GM23338 (cell line): ENCODE measurements at regions not wholly inside any gene's neighbourhood (a gene's known extent, or its start where the extent isn't known, plus 50 kb on each side); places are given as distances from the start of the nearest gene placed in this dataset.

Experiments
- ATAC-seq: fragments of 200-7000 bp; cut with Tn5 transposase; 3 replicates; pipeline ENCODE4 v1.9.1; 2020
- DNase-seq: peaks from one replicate; pipeline ENCODE4 v3.0.0-alpha.2; 2015; ENCODE audit warnings: low spot score
- H2AFZ ChIP-seq: fragments of 200-600 bp; sonication (generic); 2 replicates; pipeline ENCODE4 v1.8.0; 2016; ENCODE audit warnings: antibody characterized with exemption, mild to moderate bottlenecking, moderate library complexity
- H3F3A ChIP-seq: fragments of 200-600 bp; sonication (generic); replicated peaks from 2 replicates; pipeline ENCODE4 v1.8.0; 2017; ENCODE audit warnings: antibody characterized with exemption, mixed run types, low read depth
- H3K27ac ChIP-seq: fragments of 200-600 bp; sonication (generic); 2 replicates; pipeline ENCODE4 v1.6.1; 2016; ENCODE audit warnings: low read depth
- H3K27me3 ChIP-seq: fragments of 200-600 bp; sonication (generic); 2 replicates; pipeline ENCODE4 v1.8.0; 2016; ENCODE audit warnings: mild to moderate bottlenecking, mixed run types, moderate library complexity; ENCODE audit not compliant: insufficient read depth
- H3K36me3 ChIP-seq: fragments of 200-600 bp; sonication (generic); 2 replicates; pipeline ENCODE4 v1.8.0; 2016; ENCODE audit warnings: mild to moderate bottlenecking; ENCODE audit not compliant: insufficient read depth
- H3K4me1 ChIP-seq: fragments of 200-600 bp; sonication (generic); 2 replicates; pipeline ENCODE4 v1.8.0; 2016; ENCODE audit warnings: mild to moderate bottlenecking, moderate library complexity; ENCODE audit not compliant: insufficient read depth
- H3K4me2 ChIP-seq: fragments of 200-600 bp; sonication (generic); 2 replicates; pipeline ENCODE4 v1.7.1; 2017; ENCODE audit warnings: mixed run types
- H3K4me3 ChIP-seq: fragments of 200-600 bp; sonication (generic); 2 replicates; pipeline ENCODE4 v1.6.1; 2016; ENCODE audit warnings: mixed run types
- H3K79me2 ChIP-seq: fragments of 200-600 bp; sonication (generic); replicated peaks from 2 replicates; pipeline ENCODE4 v1.8.0; 2017; ENCODE audit warnings: mild to moderate bottlenecking; ENCODE audit not compliant: insufficient read depth
- H3K9me2 ChIP-seq: fragments of 200-600 bp; sonication (generic); 2 replicates; pipeline ENCODE4 v1.8.0; 2017; ENCODE audit not compliant: insufficient read depth
- H4K20me1 ChIP-seq: fragments of 200-600 bp; sonication (generic); replicated peaks from 2 replicates; pipeline ENCODE4 v1.8.0; 2017; ENCODE audit warnings: mild to moderate bottlenecking; ENCODE audit not compliant: insufficient read depth
- H3K27ac Mint-ChIP-seq: 2 replicates; pipeline ENCODE4 v1.8.0; 2020; ENCODE audit warnings: inconsistent platforms, mild to moderate bottlenecking, moderate library complexity, mixed read lengths
- H3K27me3 Mint-ChIP-seq: 3 replicates; pipeline ENCODE4 v1.8.0; 2022; ENCODE audit warnings: low read depth, mild to moderate bottlenecking, moderate library complexity, mixed read lengths, inconsistent platforms; ENCODE audit not compliant: insufficient read depth, poor library complexity
- H3K36me3 Mint-ChIP-seq: 3 replicates; pipeline ENCODE4 v1.8.0; 2021; ENCODE audit warnings: low read depth, mild to moderate bottlenecking, inconsistent platforms, moderate library complexity, mixed read lengths
- H3K4me1 Mint-ChIP-seq: 3 replicates; pipeline ENCODE4 v1.8.0; 2020; ENCODE audit warnings: mild to moderate bottlenecking, inconsistent platforms, mixed read lengths
- H3K4me3 Mint-ChIP-seq: 3 replicates; pipeline ENCODE4 v1.8.0; 2021; ENCODE audit warnings: moderate library complexity, mild to moderate bottlenecking, inconsistent platforms, mixed read lengths
- H3K9me3 Mint-ChIP-seq: 3 replicates; pipeline ENCODE4 v1.8.0; 2020; ENCODE audit warnings: moderate library complexity, mild to moderate bottlenecking, inconsistent platforms, mixed read lengths
- ZNF114 ChIP-seq: fragments of 250-450 bp; sonication (Bioruptor Pico); IDR thresholded peaks from 2 replicates; pipeline ENCODE4 v1.5.0; 2020; ENCODE audit warnings: mild to moderate bottlenecking, moderate library complexity
- TF ChIP-seq, protein P1 (sequence below): fragments of 250-450 bp; sonication (Bioruptor Pico); IDR thresholded peaks from 2 replicates; pipeline ENCODE4 v1.5.0; 2020; ENCODE audit warnings: mild to moderate bottlenecking, moderate library complexity
- TF ChIP-seq, protein P2 (sequence below), 2 experiments: fragments of 200-600 bp in 1 of 2; sonication (generic) in 1 of 2; conservative IDR thresholded peaks; 2 replicates each; pipeline versions ENCODE4 v1.5.1 to v1.6.1; 2016 to 2017; ENCODE audit warnings: antibody characterized with exemption in 2 of 2, low read depth in 2 of 2, mild to moderate bottlenecking in 2 of 2, moderate library complexity in 1 of 2
- TF ChIP-seq, protein P3 (sequence below): IDR thresholded peaks from one replicate; pipeline ENCODE4 v1.6.1; 2018; ENCODE audit warnings: antibody characterized with exemption; ENCODE audit not compliant: unreplicated experiment
- TF ChIP-seq, protein P4 (sequence below): IDR thresholded peaks from 2 replicates; pipeline ENCODE4 v1.6.1; 2016; ENCODE audit warnings: antibody characterized with exemption

DNA sequence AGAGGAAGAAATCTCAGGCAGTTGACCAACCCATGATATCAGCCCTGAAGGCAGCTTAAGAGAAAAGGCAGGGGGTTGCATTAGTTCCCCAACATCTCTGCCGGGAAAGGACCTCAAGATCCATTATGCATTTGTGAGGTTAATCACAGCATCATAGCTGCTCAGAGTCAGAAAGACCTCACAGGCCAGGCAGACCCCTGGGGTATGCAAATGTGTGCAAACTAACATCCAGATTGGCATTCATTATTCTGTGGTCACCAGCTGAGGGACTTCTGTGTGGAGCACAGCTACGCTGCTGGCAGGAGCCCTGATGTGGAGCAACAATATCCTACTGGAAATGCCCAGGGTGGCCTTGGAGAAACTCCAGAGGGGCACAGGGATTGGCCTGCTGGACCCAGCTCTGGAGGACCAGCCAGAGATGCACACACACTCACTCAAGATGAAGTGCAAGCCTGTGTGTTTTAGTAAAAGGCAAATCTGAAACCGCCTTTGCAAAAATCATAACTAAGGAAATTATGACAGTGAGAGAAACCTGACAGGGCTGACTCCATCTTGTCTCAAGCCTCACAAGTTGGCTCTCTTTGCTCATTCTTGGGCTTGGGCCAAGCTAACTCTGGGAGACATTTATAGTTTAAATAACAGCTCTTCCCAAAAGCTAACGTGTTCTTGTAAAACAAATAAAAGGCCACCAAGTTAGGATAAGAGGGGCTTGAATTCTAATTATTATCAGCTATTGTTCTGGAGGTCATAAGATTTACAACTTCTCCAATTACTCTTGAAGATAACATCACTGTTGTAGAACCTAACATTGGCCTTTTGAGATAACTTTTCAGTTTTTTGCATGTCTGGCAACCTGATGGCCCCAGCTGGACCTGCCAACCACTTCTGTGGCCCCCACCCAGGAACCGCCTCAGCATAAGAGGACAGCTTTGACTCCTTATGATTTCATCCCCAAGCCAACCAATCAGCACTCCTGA, 257.1 kb downstream of the UACA start:
- H3K4me3 ChIP-seq: no peak overlapping the region
- no peaks in the 10 kb centered on the region for H4K20me1 ChIP-seq
- no peaks in the 10 kb centered on the region for H3K79me2 ChIP-seq
- H3K36me3 Mint-ChIP-seq: peaks cover 7% of the 10 kb centered on the region
- H3K4me1 ChIP-seq: peaks cover 13% of the 10 kb centered on the region; the same call in 1 of the 2 replicates
- DNase-seq (peak; percentile 25), ATAC-seq (peak; percentile 86)
- TF ChIP-seq, protein P1, sequence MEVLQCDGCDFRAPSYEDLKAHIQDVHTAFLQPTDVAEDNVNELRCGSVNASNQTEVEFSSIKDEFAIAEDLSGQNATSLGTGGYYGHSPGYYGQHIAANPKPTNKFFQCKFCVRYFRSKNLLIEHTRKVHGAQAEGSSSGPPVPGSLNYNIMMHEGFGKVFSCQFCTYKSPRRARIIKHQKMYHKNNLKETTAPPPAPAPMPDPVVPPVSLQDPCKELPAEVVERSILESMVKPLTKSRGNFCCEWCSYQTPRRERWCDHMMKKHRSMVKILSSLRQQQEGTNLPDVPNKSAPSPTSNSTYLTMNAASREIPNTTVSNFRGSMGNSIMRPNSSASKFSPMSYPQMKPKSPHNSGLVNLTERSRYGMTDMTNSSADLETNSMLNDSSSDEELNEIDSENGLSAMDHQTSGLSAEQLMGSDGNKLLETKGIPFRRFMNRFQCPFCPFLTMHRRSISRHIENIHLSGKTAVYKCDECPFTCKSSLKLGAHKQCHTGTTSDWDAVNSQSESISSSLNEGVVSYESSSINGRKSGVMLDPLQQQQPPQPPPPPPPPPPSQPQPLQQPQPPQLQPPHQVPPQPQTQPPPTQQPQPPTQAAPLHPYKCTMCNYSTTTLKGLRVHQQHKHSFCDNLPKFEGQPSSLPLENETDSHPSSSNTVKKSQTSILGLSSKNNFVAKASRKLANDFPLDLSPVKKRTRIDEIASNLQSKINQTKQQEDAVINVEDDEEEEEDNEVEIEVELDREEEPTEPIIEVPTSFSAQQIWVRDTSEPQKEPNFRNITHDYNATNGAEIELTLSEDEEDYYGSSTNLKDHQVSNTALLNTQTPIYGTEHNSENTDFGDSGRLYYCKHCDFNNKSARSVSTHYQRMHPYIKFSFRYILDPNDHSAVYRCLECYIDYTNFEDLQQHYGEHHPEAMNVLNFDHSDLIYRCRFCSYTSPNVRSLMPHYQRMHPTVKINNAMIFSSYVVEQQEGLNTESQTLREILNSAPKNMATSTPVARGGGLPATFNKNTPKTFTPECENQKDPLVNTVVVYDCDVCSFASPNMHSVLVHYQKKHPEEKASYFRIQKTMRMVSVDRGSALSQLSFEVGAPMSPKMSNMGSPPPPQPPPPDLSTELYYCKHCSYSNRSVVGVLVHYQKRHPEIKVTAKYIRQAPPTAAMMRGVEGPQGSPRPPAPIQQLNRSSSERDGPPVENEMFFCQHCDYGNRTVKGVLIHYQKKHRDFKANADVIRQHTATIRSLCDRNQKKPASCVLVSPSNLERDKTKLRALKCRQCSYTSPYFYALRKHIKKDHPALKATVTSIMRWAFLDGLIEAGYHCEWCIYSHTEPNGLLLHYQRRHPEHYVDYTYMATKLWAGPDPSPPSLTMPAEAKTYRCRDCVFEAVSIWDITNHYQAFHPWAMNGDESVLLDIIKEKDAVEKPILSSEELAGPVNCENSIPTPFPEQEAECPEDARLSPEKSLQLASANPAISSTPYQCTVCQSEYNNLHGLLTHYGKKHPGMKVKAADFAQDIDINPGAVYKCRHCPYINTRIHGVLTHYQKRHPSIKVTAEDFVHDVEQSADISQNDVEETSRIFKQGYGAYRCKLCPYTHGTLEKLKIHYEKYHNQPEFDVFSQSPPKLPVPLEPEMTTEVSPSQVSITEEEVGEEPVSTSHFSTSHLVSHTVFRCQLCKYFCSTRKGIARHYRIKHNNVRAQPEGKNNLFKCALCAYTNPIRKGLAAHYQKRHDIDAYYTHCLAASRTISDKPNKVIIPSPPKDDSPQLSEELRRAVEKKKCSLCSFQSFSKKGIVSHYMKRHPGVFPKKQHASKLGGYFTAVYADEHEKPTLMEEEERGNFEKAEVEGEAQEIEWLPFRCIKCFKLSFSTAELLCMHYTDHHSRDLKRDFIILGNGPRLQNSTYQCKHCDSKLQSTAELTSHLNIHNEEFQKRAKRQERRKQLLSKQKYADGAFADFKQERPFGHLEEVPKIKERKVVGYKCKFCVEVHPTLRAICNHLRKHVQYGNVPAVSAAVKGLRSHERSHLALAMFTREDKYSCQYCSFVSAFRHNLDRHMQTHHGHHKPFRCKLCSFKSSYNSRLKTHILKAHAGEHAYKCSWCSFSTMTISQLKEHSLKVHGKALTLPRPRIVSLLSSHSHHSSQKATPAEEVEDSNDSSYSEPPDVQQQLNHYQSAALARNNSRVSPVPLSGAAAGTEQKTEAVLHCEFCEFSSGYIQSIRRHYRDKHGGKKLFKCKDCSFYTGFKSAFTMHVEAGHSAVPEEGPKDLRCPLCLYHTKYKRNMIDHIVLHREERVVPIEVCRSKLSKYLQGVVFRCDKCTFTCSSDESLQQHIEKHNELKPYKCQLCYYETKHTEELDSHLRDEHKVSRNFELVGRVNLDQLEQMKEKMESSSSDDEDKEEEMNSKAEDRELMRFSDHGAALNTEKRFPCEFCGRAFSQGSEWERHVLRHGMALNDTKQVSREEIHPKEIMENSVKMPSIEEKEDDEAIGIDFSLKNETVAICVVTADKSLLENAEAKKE (CRISPR knock-in tag): peak; percentile 96
- TF ChIP-seq ZNF114 (CRISPR knock-in tag): no peak
- H3K9me2 ChIP-seq: no peaks in the 10 kb centered on the region
- H3K9me3 Mint-ChIP-seq: peaks cover 20% of the 10 kb centered on the region
- H3K27ac ChIP-seq: no peak overlapping the region
- no peak overlapping the region for H2AFZ ChIP-seq
- no peaks in the 10 kb centered on the region for H3K36me3 ChIP-seq
- no peaks in the 10 kb centered on the region for H3K27me3 ChIP-seq
- H3K4me1 Mint-ChIP-seq: peaks cover 30% of the 10 kb centered on the region
- H3K27ac Mint-ChIP-seq: no peak overlapping the region
- H3K4me3 Mint-ChIP-seq: no peak overlapping the region
- H3K4me2 ChIP-seq: peak overlapping the region; percentile 32
- H3K27me3 Mint-ChIP-seq: peaks cover 15% of the 10 kb centered on the region
- H3F3A ChIP-seq: no peaks in the 10 kb centered on the region

DNA sequence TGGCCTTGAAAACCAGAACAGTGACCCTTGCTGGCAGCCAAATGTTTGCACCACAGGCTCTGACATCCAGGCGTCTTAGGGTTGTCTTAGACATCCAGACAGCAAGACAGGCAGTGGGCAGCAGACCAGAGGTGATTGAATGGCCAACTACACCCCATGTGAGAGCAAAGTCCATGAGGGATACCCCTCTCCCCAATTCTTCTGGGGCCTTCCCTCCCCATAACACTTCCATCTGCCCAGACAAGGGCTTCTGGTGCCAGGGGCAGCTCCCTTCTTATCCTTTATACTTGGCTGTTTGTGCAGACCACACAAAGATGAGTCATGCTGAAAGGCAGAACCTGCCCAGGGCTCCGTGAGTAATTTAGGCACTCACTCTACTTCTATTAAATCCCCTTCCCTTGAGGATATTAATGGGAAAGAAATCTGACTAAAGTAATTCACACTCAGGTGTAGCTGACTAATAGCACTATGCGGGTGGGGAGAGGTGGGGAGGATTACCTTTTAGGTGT, 257.9 kb downstream of the UACA start:
- Histone ChIP-seq H3K9me2 (no peaks in the 10 kb centered on the region), H3K4me3 (no peak overlapping the region), H3F3A (no peaks in the 10 kb centered on the region), H3K4me2 (peak overlapping the region; percentile 32), H3K27me3 (no peaks in the 10 kb centered on the region), H2AFZ (no peak overlapping the region), H3K4me1 (peaks cover 13% of the 10 kb centered on the region; the same call in 1 of the 2 replicates), H3K36me3 (no peaks in the 10 kb centered on the region), H4K20me1 (no peaks in the 10 kb centered on the region), H3K79me2 (no peaks in the 10 kb centered on the region), H3K27ac (no peak overlapping the region)
- Mint-ChIP-seq H3K27ac (no peak overlapping the region), H3K4me3 (no peak overlapping the region), H3K27me3 (peaks cover 15% of the 10 kb centered on the region), H3K9me3 (peaks cover 17% of the 10 kb centered on the region), H3K36me3 (peaks cover 5% of the 10 kb centered on the region), H3K4me1 (peaks cover 30% of the 10 kb centered on the region)
- DNase-seq: no peak
- ATAC-seq: no peak
- TF ChIP-seq, protein P2, sequence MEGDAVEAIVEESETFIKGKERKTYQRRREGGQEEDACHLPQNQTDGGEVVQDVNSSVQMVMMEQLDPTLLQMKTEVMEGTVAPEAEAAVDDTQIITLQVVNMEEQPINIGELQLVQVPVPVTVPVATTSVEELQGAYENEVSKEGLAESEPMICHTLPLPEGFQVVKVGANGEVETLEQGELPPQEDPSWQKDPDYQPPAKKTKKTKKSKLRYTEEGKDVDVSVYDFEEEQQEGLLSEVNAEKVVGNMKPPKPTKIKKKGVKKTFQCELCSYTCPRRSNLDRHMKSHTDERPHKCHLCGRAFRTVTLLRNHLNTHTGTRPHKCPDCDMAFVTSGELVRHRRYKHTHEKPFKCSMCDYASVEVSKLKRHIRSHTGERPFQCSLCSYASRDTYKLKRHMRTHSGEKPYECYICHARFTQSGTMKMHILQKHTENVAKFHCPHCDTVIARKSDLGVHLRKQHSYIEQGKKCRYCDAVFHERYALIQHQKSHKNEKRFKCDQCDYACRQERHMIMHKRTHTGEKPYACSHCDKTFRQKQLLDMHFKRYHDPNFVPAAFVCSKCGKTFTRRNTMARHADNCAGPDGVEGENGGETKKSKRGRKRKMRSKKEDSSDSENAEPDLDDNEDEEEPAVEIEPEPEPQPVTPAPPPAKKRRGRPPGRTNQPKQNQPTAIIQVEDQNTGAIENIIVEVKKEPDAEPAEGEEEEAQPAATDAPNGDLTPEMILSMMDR (conservative IDR thresholded peaks at IDR 0.05; ENCODE audit: low read depth in 2 of 2): no peak
- TF ChIP-seq, protein P3, sequence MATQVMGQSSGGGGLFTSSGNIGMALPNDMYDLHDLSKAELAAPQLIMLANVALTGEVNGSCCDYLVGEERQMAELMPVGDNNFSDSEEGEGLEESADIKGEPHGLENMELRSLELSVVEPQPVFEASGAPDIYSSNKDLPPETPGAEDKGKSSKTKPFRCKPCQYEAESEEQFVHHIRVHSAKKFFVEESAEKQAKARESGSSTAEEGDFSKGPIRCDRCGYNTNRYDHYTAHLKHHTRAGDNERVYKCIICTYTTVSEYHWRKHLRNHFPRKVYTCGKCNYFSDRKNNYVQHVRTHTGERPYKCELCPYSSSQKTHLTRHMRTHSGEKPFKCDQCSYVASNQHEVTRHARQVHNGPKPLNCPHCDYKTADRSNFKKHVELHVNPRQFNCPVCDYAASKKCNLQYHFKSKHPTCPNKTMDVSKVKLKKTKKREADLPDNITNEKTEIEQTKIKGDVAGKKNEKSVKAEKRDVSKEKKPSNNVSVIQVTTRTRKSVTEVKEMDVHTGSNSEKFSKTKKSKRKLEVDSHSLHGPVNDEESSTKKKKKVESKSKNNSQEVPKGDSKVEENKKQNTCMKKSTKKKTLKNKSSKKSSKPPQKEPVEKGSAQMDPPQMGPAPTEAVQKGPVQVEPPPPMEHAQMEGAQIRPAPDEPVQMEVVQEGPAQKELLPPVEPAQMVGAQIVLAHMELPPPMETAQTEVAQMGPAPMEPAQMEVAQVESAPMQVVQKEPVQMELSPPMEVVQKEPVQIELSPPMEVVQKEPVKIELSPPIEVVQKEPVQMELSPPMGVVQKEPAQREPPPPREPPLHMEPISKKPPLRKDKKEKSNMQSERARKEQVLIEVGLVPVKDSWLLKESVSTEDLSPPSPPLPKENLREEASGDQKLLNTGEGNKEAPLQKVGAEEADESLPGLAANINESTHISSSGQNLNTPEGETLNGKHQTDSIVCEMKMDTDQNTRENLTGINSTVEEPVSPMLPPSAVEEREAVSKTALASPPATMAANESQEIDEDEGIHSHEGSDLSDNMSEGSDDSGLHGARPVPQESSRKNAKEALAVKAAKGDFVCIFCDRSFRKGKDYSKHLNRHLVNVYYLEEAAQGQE: no peak
- TF ChIP-seq, protein P4, sequence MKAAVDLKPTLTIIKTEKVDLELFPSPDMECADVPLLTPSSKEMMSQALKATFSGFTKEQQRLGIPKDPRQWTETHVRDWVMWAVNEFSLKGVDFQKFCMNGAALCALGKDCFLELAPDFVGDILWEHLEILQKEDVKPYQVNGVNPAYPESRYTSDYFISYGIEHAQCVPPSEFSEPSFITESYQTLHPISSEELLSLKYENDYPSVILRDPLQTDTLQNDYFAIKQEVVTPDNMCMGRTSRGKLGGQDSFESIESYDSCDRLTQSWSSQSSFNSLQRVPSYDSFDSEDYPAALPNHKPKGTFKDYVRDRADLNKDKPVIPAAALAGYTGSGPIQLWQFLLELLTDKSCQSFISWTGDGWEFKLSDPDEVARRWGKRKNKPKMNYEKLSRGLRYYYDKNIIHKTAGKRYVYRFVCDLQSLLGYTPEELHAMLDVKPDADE: no peak
